Transverse colon (tissue), 3 donors: ENCODE measurements at regions not wholly inside any gene's neighbourhood (a gene's known extent, or its start where the extent isn't known, plus 50 kb on each side); places are given as distances from the start of the nearest gene placed in this dataset.

ENCODE experiments used
- CTCF ChIP-seq, 5 experiments: fragments of 200-600 bp in 3 of 5; fragments of 450-650 bp in 2 of 5; sonication (generic) in 3 of 5; IDR thresholded peaks; 1 replicate in 2 of 5; 2 replicates in 3 of 5; pipeline ENCODE4 v1.5.1; 2016 to 2017; ENCODE audit warnings: antibody characterized with exemption in 5 of 5, inconsistent platforms in 3 of 5, mild to moderate bottlenecking in 2 of 5, moderate library complexity in 1 of 5
- EP300 ChIP-seq: sonication (generic); formaldehyde crosslinking; IDR thresholded peaks from one replicate; pipeline ENCODE4 v1.6.1; 2017; ENCODE audit warnings: antibody characterized with exemption, low read depth
- POLR2A ChIP-seq: fragments of 450-650 bp; IDR thresholded peaks from one replicate; pipeline ENCODE4 v1.6.1; 2016; ENCODE audit warnings: antibody characterized with exemption, mild to moderate bottlenecking, moderate library complexity

DNA sequence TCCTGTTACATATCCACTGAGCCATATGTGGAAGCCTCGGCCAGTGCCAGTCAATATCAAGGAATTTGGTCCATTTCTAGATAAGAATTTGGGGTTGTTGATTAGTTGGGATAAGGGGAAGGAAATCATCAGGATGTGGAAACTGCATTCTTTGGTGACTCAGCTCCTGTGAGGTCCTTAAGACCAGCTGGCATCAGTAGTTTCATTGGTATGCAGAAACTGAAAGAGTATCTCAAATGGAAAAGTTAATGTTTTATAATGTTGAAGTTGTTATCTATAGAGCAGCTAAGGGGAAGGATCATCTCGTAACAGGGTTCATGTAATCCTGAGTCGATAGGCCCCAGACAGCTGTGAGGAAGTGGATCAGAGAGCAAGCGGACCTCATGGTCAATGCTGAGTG, 52.5 kb upstream of the PRNP start:
- no peak for TF ChIP-seq CTCF (IDR thresholded peaks at IDR 0.05)
- TF ChIP-seq POLR2A = no peak
- TF ChIP-seq EP300 = no peak
